Mucosa of descending colon (tissue), 3 donors: ENCODE measurements at regions not wholly inside any gene's neighbourhood (a gene's known extent, or its start where the extent isn't known, plus 50 kb on each side); places are given as distances from the start of the nearest gene placed in this dataset.

ENCODE experiments used
- ATAC-seq: fragments of 200-7000 bp; cut with Tn5 transposase; one replicate; pipeline ENCODE4 v1.9.1; 2020; ENCODE audit warnings: mild to moderate bottlenecking, moderate library complexity
- DNase-seq, 3 donors: peaks; one replicate each; pipeline ENCODE4 v3.0.0-alpha.2; 2020
- H3K36me3 ChIP-seq: fragments of 200-600 bp; one replicate; pipeline ENCODE4 v1.8.0; 2021; ENCODE audit warnings: low read depth, mild to moderate bottlenecking
- H3K4me1 ChIP-seq: fragments of 200-600 bp; one replicate; pipeline ENCODE4 v1.8.0; 2021; ENCODE audit warnings: low read depth, mild to moderate bottlenecking
- H3K4me3 ChIP-seq: fragments of 200-600 bp; one replicate; pipeline ENCODE4 v1.8.0; 2021; ENCODE audit warnings: mild to moderate bottlenecking
- H3K9me3 ChIP-seq: fragments of 200-600 bp; one replicate; pipeline ENCODE4 v1.8.0; 2021; ENCODE audit warnings: mild to moderate bottlenecking
- intact Hi-C, 2 donors: fragments of 100-400 bp; cut with DNase I in 1 of 2; cut with micrococcal nuclease in 1 of 2; formaldehyde crosslinking; loops; one replicate each; pipeline versions ENCODE4 v1.11.0 to v1.11.1; 2022; cut with DNase I, micrococcal nuclease
- TF ChIP-seq, protein P1 (sequence below): fragments of 200-600 bp; IDR thresholded peaks from one replicate; pipeline ENCODE4 v1.8.0; 2022; ENCODE audit warnings: antibody characterized with exemption, mild to moderate bottlenecking
- donor health status: DM: no; HTN: no; CAD: no; lungs with moderate emphysema.
- donor health status: DM: no; HTN: no; CAD: no.
- donor health status: DM: no; HTN: yes; CAD: no.

GRCh38 chr16:50858376-50858775 lies 116.5 kb downstream of the CYLD start:
- no peaks in the 10 kb centered on the region for H3K9me3 ChIP-seq
- DNase-seq (no peak), ATAC-seq (no peak)
- no peaks in the 10 kb centered on the region for H3K4me1 ChIP-seq
- intact Hi-C loops, result no loop called here
- TF ChIP-seq, protein P1, sequence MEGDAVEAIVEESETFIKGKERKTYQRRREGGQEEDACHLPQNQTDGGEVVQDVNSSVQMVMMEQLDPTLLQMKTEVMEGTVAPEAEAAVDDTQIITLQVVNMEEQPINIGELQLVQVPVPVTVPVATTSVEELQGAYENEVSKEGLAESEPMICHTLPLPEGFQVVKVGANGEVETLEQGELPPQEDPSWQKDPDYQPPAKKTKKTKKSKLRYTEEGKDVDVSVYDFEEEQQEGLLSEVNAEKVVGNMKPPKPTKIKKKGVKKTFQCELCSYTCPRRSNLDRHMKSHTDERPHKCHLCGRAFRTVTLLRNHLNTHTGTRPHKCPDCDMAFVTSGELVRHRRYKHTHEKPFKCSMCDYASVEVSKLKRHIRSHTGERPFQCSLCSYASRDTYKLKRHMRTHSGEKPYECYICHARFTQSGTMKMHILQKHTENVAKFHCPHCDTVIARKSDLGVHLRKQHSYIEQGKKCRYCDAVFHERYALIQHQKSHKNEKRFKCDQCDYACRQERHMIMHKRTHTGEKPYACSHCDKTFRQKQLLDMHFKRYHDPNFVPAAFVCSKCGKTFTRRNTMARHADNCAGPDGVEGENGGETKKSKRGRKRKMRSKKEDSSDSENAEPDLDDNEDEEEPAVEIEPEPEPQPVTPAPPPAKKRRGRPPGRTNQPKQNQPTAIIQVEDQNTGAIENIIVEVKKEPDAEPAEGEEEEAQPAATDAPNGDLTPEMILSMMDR, result no peak
- H3K36me3 ChIP-seq, result no peaks in the 10 kb centered on the region
- no peak overlapping the region for H3K4me3 ChIP-seq

- H3K36me3 ChIP-seq, result no peaks in the 10 kb centered on the region
- no peaks in the 10 kb centered on the region for H3K9me3 ChIP-seq
- no peaks in the 10 kb centered on the region for H3K4me1 ChIP-seq
- TF ChIP-seq, protein P1, result no peak
- intact Hi-C loops, result no loop called here
- ATAC-seq (no peak), DNase-seq (no peak)
- no peak overlapping the region for H3K4me3 ChIP-seq
Measured at GRCh38 chr16:50857881-50858280, 116.0 kb downstream of the CYLD start.

DNA sequence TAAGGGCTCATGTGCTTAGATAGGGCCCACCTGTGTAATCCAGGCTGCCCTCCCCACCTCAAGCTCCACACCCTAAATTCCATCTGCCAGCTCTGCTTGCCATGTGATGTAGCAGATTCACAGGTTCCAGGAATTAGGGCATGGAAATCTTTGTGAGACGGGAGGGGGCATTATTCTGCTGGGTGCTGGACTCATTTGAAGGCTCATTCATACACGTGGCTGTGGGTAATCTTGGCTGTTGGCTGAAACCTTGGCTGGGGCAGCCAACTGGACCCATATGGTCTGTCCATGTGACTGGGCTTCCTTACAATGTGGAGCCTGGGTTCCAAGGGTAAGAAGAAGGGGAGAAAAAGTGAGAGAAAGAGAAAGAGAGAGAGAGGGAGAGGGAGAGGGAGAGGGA lies 115.1 kb downstream of the CYLD start:
- no peak for ATAC-seq
- Histone ChIP-seq H3K4me3 (no peak overlapping the region), H3K4me1 (no peaks in the 10 kb centered on the region), H3K36me3 (no peaks in the 10 kb centered on the region), H3K9me3 (no peaks in the 10 kb centered on the region)
- TF ChIP-seq, protein P1, result no peak
- DNase-seq, result no peak
- intact Hi-C loops, result no loop called here

- no peaks in the 10 kb centered on the region for H3K9me3 ChIP-seq
- DNase-seq, result no peak
- ATAC-seq, result no peak
- no peaks in the 10 kb centered on the region for H3K36me3 ChIP-seq
- intact Hi-C loops, result no loop called here
- TF ChIP-seq, protein P1, result no peak
- no peaks in the 10 kb centered on the region for H3K4me1 ChIP-seq
- H3K4me3 ChIP-seq, result no peak overlapping the region
Measured at GRCh38 chr16:50853329-50853728, 111.4 kb downstream of the CYLD start.
